ENCODE measurements at regions not wholly inside any gene's neighbourhood (a gene's known extent, or its start where the extent isn't known, plus 50 kb on each side); places are given as distances from the start of the nearest gene placed in this dataset.

DNA sequence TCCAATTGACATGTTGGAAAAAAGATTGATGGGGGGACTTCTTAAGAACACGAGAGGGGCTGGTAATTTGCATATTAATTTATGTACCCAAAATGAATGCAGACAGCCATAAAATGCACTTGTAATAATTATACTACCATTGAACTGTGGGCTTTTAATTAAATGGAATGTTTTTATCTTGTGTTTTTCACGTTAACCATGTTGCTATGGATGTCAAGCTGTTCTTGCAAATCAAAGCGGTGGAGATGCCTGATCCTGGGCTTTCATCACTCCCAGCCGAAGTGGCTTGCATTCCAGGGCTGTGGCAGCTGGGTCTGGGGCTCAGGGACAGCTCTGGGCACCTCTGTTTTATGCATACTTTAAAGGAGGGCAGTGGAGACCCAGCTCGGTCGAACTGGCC, 179.4 kb upstream of the TMTC4 start:
- Mint-ChIP-seq H3K27ac (ENCODE audit: unreplicated experiment) (no peak overlapping the region), H3K36me3 (ENCODE audit: unreplicated experiment) (no peaks in the 10 kb centered on the region), H3K9me3 (ENCODE audit: unreplicated experiment) (peaks cover 8% of the 10 kb centered on the region), H3K4me3 (ENCODE audit: unreplicated experiment) (no peak overlapping the region), H3K4me1 (ENCODE audit: unreplicated experiment) (no peaks in the 10 kb centered on the region), H3K27me3 (ENCODE audit: unreplicated experiment) (no peaks in the 10 kb centered on the region)
- DNase-seq (ENCODE audit: extremely low spot score, unreplicated experiment) = no peak
- TF ChIP-seq, protein P1, sequence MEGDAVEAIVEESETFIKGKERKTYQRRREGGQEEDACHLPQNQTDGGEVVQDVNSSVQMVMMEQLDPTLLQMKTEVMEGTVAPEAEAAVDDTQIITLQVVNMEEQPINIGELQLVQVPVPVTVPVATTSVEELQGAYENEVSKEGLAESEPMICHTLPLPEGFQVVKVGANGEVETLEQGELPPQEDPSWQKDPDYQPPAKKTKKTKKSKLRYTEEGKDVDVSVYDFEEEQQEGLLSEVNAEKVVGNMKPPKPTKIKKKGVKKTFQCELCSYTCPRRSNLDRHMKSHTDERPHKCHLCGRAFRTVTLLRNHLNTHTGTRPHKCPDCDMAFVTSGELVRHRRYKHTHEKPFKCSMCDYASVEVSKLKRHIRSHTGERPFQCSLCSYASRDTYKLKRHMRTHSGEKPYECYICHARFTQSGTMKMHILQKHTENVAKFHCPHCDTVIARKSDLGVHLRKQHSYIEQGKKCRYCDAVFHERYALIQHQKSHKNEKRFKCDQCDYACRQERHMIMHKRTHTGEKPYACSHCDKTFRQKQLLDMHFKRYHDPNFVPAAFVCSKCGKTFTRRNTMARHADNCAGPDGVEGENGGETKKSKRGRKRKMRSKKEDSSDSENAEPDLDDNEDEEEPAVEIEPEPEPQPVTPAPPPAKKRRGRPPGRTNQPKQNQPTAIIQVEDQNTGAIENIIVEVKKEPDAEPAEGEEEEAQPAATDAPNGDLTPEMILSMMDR (IDR thresholded peaks at IDR 0.05) = no peak

DNA sequence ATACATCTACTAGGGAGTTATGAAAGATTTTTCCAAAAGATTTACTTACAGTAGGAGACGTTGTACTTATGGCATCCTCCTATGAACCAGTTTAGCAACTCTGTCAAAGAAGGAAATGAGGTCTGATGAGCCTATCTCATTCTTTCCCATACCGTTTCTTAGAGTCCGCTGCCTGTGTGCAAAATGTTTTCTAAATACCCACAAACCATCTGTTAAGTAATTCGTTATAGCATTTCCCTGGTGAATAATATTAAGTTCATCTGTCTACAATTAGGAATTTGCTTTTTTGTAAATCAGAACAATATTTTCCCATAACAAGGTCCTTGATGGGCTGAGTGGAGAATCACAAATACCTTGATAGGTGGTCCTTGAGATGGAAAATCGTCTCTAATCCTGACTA, 178.8 kb upstream of the TMTC4 start:
- no peaks in the 10 kb centered on the region for H3K27me3 Mint-ChIP-seq (ENCODE audit: unreplicated experiment)
- H3K36me3 Mint-ChIP-seq (ENCODE audit: unreplicated experiment) = no peaks in the 10 kb centered on the region
- no peak overlapping the region for H3K4me3 Mint-ChIP-seq (ENCODE audit: unreplicated experiment)
- no peaks in the 10 kb centered on the region for H3K4me1 Mint-ChIP-seq (ENCODE audit: unreplicated experiment)
- H3K27ac Mint-ChIP-seq (ENCODE audit: unreplicated experiment) = no peak overlapping the region
- DNase-seq (ENCODE audit: extremely low spot score, unreplicated experiment) = no peak
- peaks cover 8% of the 10 kb centered on the region for H3K9me3 Mint-ChIP-seq (ENCODE audit: unreplicated experiment)
- TF ChIP-seq, protein P1 (IDR thresholded peaks at IDR 0.05) = no peak

DNA sequence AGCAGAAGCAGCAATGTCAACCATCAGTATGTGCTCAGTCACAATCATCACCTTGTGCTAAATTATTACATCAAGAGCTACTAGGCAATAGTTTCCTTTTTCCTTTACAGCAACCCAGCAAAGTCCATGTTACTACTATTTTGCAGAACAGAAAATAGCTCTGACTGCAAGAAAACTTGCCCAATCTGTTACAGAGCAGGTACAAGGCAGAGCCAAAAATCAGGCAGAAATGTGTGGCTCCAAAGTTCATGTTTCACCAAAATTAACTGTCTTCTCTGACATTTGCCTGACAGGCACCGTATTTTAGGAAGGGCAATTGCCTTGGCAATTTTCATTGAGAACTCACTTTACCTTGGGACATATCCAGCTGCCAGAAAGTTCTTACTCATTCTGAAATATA, 177.6 kb upstream of the TMTC4 start:
- no peaks in the 10 kb centered on the region for H3K36me3 Mint-ChIP-seq (ENCODE audit: unreplicated experiment)
- peaks cover 8% of the 10 kb centered on the region for H3K9me3 Mint-ChIP-seq (ENCODE audit: unreplicated experiment)
- no peaks in the 10 kb centered on the region for H3K27me3 Mint-ChIP-seq (ENCODE audit: unreplicated experiment)
- H3K27ac Mint-ChIP-seq (ENCODE audit: unreplicated experiment) = no peak overlapping the region
- DNase-seq (ENCODE audit: extremely low spot score, unreplicated experiment) = no peak
- no peak overlapping the region for H3K4me3 Mint-ChIP-seq (ENCODE audit: unreplicated experiment)
- H3K4me1 Mint-ChIP-seq (ENCODE audit: unreplicated experiment) = no peaks in the 10 kb centered on the region
- TF ChIP-seq, protein P1 (IDR thresholded peaks at IDR 0.05) = no peak

DNA sequence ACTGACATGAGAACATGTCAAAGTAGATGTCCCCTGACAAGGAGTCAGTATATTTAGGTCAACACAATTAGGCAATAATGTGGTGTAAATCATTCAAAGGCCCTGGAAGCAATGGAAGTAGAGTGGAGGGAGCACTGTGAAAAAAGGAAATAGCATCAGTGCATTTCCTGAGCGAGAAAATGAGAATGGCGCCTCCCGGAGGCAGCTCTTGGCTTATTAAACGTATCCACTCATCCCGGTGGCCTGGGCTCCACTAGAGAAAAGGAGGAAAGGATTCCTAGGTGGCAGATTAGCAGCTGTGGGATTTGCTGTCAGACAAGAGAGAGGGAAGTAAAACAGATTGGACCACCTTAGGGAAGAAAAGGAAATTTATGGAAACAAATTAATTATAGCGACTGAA, 173.7 kb upstream of the TMTC4 start:
- Mint-ChIP-seq H3K27me3 (ENCODE audit: unreplicated experiment) (no peaks in the 10 kb centered on the region), H3K36me3 (ENCODE audit: unreplicated experiment) (no peaks in the 10 kb centered on the region), H3K4me1 (ENCODE audit: unreplicated experiment) (no peaks in the 10 kb centered on the region), H3K4me3 (ENCODE audit: unreplicated experiment) (no peak overlapping the region), H3K27ac (ENCODE audit: unreplicated experiment) (no peak overlapping the region), H3K9me3 (ENCODE audit: unreplicated experiment) (peaks cover 8% of the 10 kb centered on the region)
- TF ChIP-seq, protein P1 (IDR thresholded peaks at IDR 0.05) = no peak
- DNase-seq (ENCODE audit: extremely low spot score, unreplicated experiment) = no peak

DNA sequence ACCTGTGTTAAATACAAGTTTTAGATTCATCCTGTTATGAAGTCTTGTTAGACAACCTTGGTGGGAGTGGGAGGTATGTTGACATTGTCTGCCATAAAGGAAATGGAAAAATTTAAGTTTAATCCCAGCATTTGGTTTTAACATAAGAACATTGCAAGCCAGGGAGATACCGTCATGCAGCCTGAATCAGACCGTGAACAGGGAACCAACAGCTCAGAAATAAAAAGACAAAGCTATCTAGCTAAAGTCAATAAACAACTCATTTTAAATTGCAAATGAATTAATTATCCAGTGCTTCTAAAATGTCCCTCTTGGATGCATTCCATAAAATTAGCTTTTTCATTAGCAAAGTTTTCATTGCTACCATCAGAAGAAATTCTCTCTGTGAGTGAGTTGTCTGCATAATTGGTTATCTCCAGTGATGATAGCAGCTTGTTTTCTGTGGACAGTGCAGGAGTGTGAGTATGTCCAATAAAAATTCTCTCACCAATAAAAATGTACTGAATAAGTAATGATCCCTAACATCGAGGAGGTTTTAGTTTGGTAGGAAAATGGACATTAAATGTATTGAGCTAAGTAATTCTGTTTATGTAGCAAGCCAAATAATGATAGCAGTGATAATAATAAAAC, 170.6 kb upstream of the TMTC4 start:
- TF ChIP-seq, protein P1 (IDR thresholded peaks at IDR 0.05) = no peak
- H3K4me3 Mint-ChIP-seq (ENCODE audit: unreplicated experiment) = no peak overlapping the region
- H3K36me3 Mint-ChIP-seq (ENCODE audit: unreplicated experiment) = no peaks in the 10 kb centered on the region
- DNase-seq (ENCODE audit: extremely low spot score, unreplicated experiment) = no peak
- H3K9me3 Mint-ChIP-seq (ENCODE audit: unreplicated experiment) = peaks cover 8% of the 10 kb centered on the region
- no peaks in the 10 kb centered on the region for H3K27me3 Mint-ChIP-seq (ENCODE audit: unreplicated experiment)
- H3K4me1 Mint-ChIP-seq (ENCODE audit: unreplicated experiment) = peaks cover 7% of the 10 kb centered on the region
- no peak overlapping the region for H3K27ac Mint-ChIP-seq (ENCODE audit: unreplicated experiment)

All from osteocyte (in vitro differentiated cells).